HG02610 (cell line): ENCODE measurements at regions not wholly inside any gene's neighbourhood (a gene's known extent, or its start where the extent isn't known, plus 50 kb on each side); places are given as distances from the start of the nearest gene placed in this dataset.
A peak's percentile ranks its signal among the peaks of the same experiment; 100 is the strongest.

Experiments used
- ATAC-seq: cut with Tn5 transposase; IDR thresholded peaks from one replicate; pipeline ENCODE4 v1.9.1; 2021; ENCODE audit warnings: mild to moderate bottlenecking, moderate library complexity; ENCODE audit not compliant: unreplicated experiment

DNA sequence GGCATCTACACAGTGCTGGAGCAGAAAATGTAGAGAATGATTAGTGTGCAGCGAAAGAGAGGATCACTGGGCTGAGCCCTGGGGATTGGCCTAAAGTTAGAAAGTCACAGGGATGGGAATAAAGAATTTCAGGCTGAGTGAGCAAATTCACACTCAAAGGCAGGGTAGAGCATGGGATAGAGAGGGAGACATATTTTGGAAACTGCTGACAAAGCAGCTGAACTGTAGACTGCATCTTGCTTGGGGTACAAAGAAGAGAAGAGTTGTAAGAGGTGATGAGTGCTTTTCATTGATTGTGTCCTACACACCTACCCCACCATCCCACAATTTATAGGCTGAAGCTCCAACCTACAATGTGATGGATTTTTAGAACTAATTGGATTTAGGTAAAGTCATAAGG lies 677.8 kb downstream of the TAF11L14 start:
- no peak for ATAC-seq

DNA sequence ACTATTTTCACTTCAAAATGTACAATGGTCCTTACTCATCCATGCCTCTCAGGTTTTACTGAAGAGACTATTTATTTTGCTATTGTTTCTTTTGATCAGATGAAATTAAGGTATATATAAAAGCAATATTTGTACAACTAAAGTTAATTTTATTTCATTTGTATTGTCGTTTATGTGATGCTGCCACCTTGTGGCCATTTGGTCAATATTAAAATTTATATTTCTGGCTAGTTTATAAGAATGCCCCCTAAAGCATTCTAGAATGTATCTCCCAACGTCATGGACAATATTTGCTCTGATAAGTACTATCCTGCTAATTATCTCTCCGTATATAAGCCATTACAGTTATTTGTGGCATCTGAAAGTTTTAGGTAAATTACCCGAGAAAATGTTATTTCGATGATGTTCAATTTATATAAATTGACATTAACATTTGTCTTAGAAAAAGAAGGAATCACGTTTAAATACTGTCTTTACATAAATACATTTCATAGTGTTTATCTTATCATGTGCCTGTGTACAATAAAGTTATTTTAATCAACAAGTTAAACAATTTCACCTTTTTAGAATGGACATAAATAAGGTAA lies 680.0 kb downstream of the TAF11L14 start:
- ATAC-seq: no peak

DNA sequence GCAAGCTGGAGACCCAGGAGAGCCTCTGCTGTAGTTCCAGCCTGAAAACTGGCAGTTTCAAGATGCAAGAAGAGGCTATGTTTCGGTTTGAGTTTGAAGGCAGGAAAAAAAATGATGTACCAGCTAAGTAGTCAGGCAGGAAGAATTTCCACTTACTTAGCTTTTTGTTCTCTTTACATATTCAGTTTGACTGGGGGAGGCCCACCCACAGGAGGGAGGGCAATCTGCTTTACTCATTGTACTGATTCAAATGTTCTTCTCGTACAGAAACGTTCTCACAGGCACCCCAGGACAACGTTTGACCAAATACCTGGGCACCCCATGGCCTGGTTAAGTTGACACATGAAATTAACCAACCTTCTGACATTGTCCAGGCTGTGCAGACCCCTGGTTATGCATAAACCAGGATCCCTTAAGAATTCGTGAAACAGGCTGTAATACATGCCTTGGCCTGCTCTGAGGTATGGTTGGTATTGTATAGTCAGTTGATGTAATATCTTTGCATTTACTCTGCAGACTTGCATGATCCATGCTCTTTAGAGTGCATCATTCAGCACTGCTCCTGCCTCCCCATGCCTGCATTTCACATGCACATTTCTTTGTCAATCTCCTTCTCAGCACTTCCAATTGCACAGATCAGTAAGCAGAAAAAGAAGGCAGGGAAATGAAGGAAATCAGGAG lies 687.1 kb downstream of the TAF11L14 start:
- ATAC-seq: no peak

DNA sequence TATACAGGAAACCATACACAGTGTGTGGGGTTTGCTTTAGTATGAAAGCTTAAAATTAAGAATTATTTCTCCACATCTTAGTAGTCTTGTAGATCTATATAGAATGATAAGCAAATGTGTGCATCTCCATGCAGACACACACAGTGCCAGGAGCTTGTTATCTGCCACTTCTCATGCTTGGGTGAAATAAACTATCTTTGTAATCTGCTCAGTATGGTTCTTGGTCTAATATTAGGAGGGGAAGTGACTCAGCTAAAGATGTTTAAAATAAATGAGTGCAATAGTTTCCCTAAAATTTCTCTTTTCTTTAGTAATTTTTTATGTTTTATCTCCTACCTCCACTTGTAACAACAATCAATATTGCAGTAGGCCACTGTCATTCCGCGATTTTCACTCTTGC lies 689.6 kb downstream of the TAF11L14 start:
- ATAC-seq: no peak

DNA sequence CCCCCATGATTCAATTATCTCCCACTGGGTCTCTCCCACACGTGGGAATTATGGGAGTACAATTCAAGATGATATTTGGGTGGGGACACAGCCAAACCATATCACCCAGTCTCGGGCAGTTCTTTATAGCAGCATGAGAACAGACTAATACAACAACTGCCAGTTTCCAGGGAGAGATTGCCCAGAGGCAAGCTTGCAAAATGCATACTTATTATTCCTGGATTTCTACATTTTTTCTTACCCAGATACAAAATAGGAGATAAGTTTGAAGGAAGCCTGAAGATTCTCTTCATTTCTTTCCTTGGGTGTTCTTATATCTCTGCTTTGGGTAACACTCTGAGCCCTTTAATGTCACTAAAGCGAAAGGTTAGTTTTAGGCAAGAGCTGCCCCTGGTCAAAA lies 691.2 kb downstream of the TAF11L14 start:
- ATAC-seq: no peak

DNA sequence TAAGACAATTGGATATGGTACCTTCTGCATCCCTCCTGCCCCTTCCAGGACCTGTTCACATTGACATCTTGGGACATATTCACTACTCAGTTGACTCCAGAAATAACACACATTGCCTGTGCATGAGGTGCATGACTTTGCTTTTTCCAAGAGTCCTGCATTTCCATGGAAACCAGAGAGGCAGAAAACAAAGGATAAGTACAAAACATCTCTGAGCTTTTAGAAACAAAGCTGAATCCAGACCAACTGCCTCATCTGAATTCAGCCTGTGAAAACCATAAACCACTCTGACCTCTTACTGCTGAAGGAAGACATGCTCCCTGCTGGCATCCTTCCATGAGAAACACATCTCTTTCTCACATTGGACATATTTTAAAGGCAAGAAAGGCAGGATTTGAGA lies 695.1 kb downstream of the TAF11L14 start:
- ATAC-seq: no peak

DNA sequence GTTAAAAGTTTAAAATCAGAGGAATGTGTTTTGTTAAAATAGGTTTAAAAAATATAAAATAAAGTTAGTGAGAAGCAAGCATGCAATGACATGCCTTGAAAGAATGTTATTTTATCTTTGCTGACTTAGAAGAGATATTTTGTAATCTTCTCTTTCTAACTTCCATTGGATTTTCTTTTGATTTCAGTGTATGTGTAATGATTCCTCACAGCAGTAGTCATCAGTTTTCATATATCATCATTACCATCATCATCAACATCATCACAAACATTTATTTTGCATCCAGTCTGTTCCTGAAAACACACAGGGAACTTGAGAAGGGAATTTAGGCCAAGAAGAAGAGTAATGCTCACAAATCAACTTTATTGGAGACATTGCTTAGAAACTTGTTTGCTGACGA lies 699.6 kb downstream of the TAF11L14 start:
- no peak for ATAC-seq

DNA sequence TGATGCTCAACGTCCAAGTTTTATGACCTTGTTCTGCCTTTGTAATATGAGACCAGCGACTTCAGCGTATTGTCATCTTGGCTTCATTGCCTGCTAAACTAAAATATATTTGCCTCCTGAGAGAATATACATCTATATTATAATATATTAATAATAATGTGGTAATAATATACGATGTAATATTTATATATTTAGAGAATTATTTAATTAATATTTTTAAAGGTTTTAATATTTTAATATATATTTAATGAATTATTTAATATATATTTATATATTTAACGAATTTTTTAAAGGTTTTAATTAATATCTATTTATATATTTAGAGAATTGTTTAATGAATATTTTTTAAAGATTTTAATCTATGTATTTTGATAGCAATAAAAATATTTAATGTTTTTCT lies 700.7 kb downstream of the TAF11L14 start:
- no peak for ATAC-seq

DNA sequence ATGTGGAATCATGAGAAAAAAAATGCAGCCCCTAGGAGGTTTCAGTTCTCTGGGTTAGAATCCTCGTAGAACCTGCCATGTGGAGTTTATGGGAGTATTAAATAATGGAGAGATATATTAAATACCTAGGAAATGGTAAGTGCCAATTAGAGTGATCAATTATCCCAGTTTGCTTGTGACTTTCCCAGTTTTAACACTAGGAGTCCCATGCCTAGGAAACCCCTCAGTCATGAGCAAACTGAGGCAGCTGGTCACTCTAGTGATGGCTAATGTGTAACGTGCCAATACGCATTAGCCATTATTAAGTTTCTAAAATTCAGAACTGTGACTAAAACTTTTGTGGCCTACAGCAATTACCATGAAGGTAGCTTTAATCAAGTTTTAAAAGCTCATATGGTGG lies 720.6 kb downstream of the TAF11L14 start:
- ATAC-seq: no peak

DNA sequence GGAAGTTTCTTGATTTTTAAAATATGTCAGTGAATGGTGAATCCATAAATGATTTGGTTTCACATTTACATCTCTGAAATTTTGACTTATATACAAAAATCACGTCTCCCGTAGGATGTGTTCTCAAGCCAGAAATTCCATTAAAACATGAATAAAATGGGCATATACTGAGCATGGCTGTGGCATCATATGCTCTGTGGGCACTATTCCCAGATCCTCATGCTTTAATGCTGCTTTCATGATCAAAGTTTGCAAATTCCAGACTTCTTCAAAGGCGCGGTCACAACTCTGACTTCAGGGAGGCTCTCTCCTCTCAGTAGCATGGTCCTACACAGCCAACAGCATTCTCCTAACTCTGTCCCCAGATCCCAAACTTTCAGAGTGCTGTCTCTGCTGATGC lies 723.2 kb downstream of the TAF11L14 start:
- no peak for ATAC-seq

DNA sequence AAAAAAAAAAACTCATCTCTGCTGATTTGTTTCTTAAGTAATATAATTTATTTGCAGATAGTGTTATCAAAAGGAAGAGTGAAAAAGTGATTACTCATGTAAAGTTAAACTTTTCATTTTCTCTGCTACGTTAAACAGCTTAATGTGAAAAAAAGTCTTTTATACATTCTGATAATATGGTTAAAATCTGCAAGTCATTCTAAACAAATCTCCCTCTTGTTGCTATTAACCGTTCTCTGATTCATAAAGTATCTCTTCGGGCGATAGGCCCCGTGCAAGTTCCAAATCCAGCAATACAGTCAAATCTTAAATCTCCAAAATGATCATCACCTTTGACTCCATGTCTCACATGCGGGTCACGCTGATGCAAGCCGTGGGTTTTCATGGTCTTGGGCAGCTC lies 732.0 kb downstream of the TAF11L14 start:
- ATAC-seq: no peak

DNA sequence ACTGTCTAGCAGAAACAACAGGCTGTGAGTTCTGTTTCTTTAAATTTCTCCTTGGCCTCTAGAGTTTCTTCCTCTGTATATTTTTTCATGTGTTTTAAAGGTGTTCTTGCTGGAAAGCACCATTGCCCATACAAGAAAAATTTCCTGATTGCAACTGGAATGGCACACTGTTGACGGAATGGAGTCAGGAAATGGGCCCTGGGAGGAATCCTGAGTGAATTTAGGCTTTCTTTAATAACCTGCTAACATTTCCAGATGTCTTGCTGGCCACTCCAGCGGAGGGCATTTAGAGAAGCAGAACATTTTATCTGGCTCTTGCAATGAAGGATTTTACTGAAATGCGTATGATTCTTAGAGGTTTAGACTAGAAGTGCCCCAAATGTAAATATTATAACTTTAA lies 736.3 kb downstream of the TAF11L14 start:
- no peak for ATAC-seq

DNA sequence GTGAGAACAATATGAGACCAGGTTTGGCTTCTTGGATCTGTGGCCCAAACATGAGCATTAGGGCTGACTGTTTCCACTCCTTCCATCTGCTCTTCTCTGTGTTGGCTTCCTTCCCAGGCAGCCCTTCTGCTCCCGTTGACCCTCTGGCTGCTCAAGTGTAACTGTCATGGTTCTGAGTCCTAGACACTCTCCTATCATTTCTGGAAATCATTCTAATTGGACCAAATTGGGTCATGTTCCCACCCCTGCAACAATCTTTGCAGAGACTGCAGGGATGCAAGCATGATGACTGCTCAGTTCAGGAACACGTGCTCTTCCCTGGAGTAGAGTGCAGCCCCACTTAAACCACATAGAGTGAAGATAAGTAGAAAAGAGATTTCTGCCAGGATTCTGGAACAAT lies 741.4 kb downstream of the TAF11L14 start:
- no peak for ATAC-seq

DNA sequence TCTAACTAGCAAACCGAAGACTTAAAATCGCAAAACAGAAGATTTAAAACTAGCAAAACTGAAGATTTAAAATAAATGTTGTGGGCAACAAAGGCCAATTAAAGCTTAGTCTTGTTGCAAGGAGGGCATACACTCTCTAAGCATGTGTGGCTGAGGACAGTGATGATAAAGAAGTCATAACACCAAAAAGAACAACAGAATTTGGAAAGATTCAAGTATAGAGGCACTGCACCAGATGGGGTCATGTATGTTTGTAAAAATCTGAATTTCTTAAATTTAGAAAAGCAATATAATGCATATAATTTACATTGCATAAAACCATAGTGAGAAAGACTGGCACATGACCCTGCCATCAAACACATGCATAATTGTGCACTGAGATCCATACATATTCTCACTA lies 743.8 kb downstream of the TAF11L14 start:
- ATAC-seq: no peak

DNA sequence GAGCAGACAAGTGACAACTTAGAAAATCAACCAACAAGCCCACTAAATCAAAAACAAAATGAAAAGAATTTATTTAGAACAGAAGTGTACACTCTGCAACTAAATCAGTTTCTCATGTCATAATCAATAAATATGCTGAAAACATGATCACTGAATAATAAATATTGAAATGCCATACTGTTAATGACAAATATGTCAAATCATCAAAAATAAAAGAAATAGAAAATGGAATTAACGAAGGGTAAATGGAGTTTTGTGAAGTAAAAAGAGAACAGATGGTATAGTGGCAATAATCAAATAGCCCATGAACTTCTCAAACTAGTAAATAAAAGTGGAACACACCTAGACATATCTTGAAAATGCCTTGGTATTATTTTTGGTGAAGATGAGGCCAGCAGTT lies 744.9 kb downstream of the TAF11L14 start:
- no peak for ATAC-seq

DNA sequence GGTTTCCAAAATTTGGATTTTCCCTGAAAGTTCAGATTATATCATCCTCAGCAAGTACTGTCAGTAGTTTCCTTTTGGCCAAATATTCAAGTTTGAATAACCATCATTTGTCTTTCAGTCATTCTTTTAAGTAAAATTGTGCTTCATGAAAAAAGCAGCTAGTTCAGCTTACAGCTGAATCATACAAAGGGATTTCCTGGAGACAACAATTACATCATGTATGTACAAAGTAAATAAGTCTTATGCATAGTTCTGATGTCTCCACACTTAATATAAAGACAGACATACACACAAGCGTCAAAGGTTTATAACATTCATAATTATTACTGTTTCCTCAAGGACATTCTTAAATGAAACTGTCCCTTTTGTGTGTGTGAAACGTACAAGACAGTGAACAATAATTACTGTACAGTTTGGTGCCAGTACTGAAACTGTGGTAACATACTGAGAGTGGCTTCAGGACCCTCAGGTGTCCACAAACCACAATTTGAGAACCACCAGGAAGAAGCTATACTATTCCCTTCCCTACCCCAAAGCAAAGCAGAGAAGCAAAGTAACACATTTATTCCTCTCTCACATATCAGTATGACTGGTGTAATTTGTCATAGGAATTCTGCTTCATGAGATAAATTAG lies 746.6 kb downstream of the TAF11L14 start:
- ATAC-seq: no peak

DNA sequence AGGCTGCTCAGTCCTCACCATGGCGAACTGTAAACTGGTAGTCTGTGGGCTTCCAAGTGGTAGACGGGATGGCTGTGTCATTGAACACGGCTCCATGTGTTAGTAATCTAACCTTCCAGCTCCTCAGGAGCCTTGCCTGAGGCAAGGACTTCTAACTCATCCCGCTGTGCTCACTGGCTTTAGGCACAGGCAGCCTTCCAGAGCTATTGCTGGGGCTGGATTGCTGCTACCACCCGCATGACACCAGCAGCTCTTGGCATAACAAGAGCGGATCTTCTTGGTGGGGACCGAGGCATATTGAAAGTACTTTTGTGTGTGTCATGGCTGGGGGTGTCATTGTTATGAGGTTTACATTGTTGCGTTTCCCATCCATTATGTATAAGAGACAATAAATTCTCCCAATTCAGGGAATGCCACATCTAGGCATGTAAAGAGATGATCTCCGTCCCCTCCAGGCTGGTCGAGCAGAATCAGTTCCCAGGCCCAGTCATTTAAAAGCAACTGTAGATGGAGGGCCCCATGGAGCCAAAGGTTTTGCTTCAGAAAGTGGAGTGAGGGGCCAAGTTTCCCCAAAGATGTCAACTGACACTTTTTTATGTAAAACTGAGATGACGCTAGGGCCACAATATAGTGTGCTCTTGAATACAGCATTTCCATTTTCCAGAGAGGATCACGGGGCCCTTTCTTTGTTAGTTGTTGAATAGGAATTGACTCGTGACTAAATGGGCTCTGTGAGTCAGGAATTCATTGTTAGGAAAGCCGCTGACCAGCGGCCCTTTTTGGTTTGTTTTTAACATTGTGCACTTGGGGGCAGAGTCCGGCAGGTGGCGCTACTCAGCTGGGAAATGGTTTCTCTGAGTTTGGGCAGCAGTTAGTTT lies 759.5 kb downstream of the TAF11L14 start:
- ATAC-seq: peak; percentile 69

DNA sequence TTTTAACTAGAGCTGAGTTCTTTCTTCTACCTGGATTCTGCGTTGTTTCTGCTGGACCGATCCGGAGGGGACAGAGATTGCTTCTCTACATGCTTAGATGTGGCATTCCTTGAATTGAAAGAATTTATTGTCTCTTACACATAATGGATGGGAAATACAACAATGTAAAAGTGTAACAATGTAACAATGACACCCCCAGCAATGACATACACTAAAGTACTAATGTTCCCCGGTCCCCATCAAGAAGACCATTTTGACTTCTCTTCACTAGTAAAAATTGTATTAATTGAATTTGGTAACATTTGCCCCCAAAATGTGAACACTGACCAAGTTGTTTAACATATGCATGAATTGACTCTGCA lies 760.2 kb downstream of the TAF11L14 start:
- ATAC-seq: peak; percentile 14

DNA sequence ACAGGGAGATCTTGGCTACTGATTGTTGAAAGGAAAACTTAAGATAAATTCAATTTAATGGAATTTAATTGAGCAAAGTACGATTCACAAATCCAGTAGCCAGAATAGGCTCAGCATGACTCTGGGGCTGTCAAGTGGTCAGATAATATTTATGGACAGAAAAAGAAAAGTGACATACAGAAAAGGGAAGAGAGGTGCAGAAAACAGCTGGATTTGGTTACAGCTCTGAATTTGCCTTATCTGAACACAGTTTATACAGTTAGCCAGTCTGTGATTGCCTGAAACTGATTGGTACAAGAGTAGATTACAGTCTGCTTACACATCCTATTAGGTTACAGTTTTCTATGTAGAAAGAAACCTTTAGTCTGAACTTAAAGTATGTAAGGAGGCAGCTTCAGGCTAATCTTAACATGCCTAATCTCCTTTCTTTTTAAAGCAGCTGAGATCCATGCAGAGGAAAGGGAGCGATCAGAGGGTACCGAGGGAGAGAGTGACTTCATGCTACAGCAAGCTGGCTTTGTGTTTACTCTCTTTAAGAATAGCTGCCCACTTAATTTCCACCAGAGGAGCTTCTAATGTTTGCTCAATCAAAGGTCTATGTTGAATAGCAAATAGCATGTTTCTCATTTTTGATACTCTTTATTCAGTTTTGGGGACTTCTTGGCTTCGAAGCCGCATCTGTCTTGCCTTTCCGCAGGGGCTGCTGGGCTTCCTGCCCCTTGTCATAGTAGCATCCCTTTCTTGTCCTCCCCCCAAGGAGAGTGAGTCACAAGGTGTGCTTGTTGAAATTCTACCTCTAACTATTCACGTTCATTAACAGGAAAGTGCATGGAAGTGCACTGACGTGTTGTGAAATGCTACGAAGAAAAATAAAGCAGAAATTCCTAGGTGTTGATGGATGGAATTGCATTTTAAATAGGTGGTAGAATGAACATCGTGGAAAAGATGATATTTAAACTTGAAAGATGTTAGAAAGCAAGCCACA lies 761.2 kb downstream of the TAF11L14 start:
- ATAC-seq: no peak

DNA sequence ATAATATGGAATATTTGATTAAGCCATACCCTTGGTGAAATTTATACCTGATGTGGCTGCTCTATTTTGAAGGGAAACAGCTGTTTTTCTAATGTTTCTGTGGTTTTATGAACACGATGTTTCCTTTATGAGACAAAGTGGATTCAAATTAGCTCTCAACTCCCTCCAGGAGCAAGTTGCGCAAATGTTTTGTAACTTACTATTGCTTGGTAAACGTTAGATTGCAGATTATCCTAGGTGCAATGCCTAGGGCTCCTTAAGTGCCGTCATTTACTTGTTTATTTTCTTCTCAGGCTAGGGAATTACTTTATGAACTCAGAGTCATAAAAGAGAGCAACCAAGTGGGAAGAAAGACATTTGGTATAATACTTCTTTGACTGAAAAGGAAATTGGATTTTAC lies 763.1 kb downstream of the TAF11L14 start:
- no peak for ATAC-seq

DNA sequence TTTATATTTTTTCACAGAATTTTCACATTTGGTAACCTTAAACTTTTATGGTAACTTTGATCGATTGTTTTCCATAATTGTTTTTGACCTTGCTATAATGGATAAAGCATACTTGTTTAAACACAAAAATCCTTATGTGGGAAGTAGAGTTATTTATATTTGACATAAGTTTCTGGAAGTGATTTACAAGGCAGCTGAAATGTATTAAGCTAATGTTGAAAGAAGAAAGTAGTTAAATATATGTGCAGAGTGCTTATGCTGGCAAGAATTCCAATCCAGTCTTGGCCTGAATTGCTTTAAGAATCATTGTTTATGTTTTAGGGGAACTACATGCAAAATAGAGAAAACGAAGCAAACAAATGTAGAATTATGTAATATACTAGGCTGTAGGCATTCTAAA lies 763.6 kb downstream of the TAF11L14 start:
- ATAC-seq: no peak
